Upper lobe of left lung (tissue), 4 donors: ENCODE measurements at regions not wholly inside any gene's neighbourhood (a gene's known extent, or its start where the extent isn't known, plus 50 kb on each side); places are given as distances from the start of the nearest gene placed in this dataset.

Source experiments
- CTCF ChIP-seq, 6 experiments: fragments of 450-650 bp in 4 of 6; fragments of 200-600 bp in 2 of 6; sonication (generic) in 2 of 6; IDR thresholded peaks; one replicate each; pipeline ENCODE4 v1.5.1; 2016 to 2019; ENCODE audit warnings: antibody characterized with exemption in 6 of 6
- POLR2A ChIP-seq, 4 donors: fragments of 450-650 bp; IDR thresholded peaks; one replicate each; pipeline ENCODE4 v1.5.1; 2016 to 2017; ENCODE audit warnings: antibody characterized with exemption in 4 of 4, mild to moderate bottlenecking in 2 of 4
- POLR2AphosphoS5 ChIP-seq, 2 donors: sonication (generic); formaldehyde crosslinking; IDR thresholded peaks; one replicate each; pipeline ENCODE4 v1.5.1; 2017; ENCODE audit warnings: antibody characterized with exemption in 2 of 2

- TF ChIP-seq CTCF (IDR thresholded peaks at IDR 0.05), result no peak
- TF ChIP-seq POLR2AphosphoS5 (IDR thresholded peaks at IDR 0.05), result no peak
- no peak for TF ChIP-seq POLR2A (IDR thresholded peaks at IDR 0.05)
These were observed 240.0 kb downstream of the ANKRD60 start for GRCh38 chr20:57988422-57988821.
